ENCODE measurements at regions not wholly inside any gene's neighbourhood (a gene's known extent, or its start where the extent isn't known, plus 50 kb on each side); places are given as distances from the start of the nearest gene placed in this dataset.
"Not testable (repeated sequence)": the region's sequence is repeated elsewhere in the genome, so short reads cannot be mapped to it uniquely, and the experiment has no call there.

DNA sequence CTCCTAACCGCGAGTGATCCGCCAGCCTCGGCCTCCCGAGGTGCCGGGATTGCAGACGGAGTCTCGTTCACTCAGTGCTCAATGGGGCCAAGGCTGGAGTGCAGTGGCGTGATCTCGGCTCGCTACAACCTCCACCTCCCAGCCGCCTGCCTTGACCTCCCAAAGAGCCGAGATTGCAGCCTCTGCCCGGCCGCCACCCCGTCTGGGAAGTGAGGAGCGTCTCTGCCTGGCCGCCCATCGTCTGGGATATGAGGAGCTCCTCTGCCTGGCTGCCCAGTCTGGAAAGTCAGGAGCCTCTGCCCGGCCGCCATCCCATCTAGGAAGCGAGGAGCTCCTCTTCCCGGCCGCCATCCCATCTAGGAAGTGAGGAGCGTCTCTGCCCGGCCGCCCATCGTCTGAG lies 58.8 kb upstream of the ANKRD30BL start:
- not testable (repeated sequence) for H3K4me3 Mint-ChIP-seq; H3K9me3 Mint-ChIP-seq; H3K27me3 Mint-ChIP-seq (ENCODE audit: low read depth); H3K36me3 Mint-ChIP-seq (ENCODE audit: insufficient read depth); DNase-seq; ATAC-seq; H3K4me1 Mint-ChIP-seq (ENCODE audit: low read depth)

- DNase-seq; H3K4me3 Mint-ChIP-seq; H3K4me1 Mint-ChIP-seq (ENCODE audit: low read depth); H3K9me3 Mint-ChIP-seq; ATAC-seq; H3K27me3 Mint-ChIP-seq (ENCODE audit: low read depth); H3K36me3 Mint-ChIP-seq (ENCODE audit: insufficient read depth): not testable (repeated sequence)
These were observed 60.1 kb upstream of the ANKRD30BL start for GRCh38 chr2:132221886-132222285.

- no peak overlapping the region for H3K4me3 Mint-ChIP-seq
- H3K27me3 Mint-ChIP-seq (ENCODE audit: low read depth): peaks cover 15% of the 10 kb centered on the region
- no peak for ATAC-seq
- H3K36me3 Mint-ChIP-seq (ENCODE audit: insufficient read depth): no peaks in the 10 kb centered on the region
- peaks cover 22% of the 10 kb centered on the region for H3K9me3 Mint-ChIP-seq
- no peaks in the 10 kb centered on the region for H3K4me1 Mint-ChIP-seq (ENCODE audit: low read depth)
- no peak for DNase-seq
These were observed 90.6 kb upstream of the ANKRD30BL start for GRCh38 chr2:132252191-132252893.

DNA sequence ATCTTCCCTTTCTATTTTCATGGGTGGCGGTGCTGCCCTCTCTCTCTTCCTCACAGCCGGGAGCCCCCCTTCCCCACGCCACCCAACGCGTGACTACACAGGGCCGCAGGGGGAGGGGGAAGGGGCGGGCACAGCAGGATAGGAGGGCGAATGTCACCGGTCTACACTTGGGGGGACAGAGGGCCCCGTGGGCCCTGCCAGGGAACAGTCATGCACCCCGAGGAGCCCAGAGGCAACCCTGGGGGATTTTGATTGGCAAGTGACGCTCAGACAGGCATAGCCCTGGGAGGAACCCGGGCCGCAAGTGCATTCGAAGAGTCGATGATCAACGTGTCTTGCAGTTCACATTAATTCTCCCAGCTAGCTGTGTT lies 91.1 kb upstream of the ANKRD30BL start:
- H3K36me3 Mint-ChIP-seq (ENCODE audit: insufficient read depth): no peaks in the 10 kb centered on the region
- no peak for DNase-seq
- H3K9me3 Mint-ChIP-seq: peaks cover 22% of the 10 kb centered on the region
- no peak overlapping the region for H3K4me3 Mint-ChIP-seq
- ATAC-seq: no peak
- peaks cover 17% of the 10 kb centered on the region for H3K27me3 Mint-ChIP-seq (ENCODE audit: low read depth)
- H3K4me1 Mint-ChIP-seq (ENCODE audit: low read depth): no peaks in the 10 kb centered on the region

DNA sequence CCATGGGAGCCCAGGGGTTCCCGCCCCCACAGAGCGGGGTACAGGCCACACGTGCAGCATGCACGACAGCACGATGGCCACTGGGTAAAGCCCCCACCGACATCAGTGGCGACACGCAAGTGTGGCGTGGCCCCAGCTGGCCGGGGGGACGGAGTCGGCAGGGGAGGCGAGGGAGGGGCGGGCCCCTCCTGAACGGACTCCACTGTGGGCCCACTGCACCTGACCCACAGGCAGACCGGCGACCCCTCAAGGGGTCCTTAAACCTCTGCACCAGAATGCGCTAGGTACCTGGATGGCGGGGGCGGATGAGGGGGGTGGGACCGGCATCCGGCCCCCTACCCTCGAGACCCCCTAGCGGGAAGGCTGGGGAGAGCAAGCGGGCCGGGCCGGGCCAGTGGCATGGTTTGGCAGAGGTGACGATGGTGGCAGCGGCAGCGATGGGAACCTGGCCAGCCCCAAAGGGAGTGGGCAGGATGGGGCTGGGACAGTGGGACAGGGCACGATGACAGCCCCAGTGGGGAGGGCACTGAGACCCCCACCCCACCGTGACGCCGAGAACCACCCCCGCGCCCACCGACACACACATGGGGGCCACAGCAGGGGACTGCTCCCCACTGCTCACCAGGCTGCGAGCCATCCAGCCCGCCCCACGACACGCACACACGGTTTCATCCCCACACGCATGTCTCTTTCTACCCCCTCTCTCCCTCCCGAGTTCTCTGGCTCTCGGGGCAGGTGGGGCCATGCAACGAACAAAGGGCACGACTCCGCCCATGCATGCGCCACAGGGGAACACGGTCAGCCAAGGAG lies 91.9 kb upstream of the ANKRD30BL start:
- no peak for DNase-seq
- no peaks in the 10 kb centered on the region for H3K4me1 Mint-ChIP-seq (ENCODE audit: low read depth)
- ATAC-seq: no peak
- no peak overlapping the region for H3K4me3 Mint-ChIP-seq
- no peaks in the 10 kb centered on the region for H3K36me3 Mint-ChIP-seq (ENCODE audit: insufficient read depth)
- H3K9me3 Mint-ChIP-seq: peaks cover 17% of the 10 kb centered on the region
- H3K27me3 Mint-ChIP-seq (ENCODE audit: low read depth): peaks cover 17% of the 10 kb centered on the region

DNA sequence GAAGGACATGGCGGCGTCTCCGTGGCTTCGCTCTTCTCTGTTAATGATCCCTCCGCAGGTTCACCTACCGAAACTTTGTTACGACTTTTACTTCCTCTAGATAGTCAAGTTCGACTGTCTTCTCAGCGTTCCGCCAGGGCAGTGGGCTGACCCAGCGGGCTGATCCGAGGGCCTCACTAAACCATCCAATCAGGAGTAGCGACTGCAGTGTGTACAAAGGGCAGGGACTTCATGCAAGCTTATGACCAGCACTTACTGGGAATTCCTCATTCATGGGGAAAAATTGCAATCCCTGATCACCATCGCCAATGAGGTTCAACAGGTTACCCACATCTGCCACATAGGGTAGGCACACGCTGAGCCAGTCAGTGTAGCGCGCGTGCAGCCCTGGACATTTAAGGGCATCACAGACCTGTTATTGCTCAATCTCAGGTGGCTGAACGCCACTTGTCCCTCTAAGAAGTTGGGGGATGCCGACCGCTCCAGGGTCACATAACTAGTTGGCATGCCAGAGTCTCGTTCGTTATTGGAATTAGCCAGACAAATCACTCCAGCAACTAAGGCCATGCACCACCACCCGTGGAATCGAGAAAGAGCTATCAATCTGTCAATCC lies 92.7 kb upstream of the ANKRD30BL start:
- not testable (repeated sequence) for H3K4me3 Mint-ChIP-seq; H3K4me1 Mint-ChIP-seq (ENCODE audit: low read depth); H3K36me3 Mint-ChIP-seq (ENCODE audit: insufficient read depth); DNase-seq; ATAC-seq
- Mint-ChIP-seq H3K27me3 (ENCODE audit: low read depth) (peaks cover 21% of the 10 kb centered on the region), H3K9me3 (peaks cover 15% of the 10 kb centered on the region)

- no peak for ATAC-seq
- peaks cover 4% of the 10 kb centered on the region for H3K9me3 Mint-ChIP-seq
- H3K4me1 Mint-ChIP-seq (ENCODE audit: low read depth): no peaks in the 10 kb centered on the region
- H3K4me3 Mint-ChIP-seq: no peak overlapping the region
- peaks cover 21% of the 10 kb centered on the region for H3K27me3 Mint-ChIP-seq (ENCODE audit: low read depth)
- no peak for DNase-seq
- H3K36me3 Mint-ChIP-seq (ENCODE audit: insufficient read depth): no peaks in the 10 kb centered on the region
These were observed 94.0 kb upstream of the ANKRD30BL start for GRCh38 chr2:132255714-132256113.

DNA sequence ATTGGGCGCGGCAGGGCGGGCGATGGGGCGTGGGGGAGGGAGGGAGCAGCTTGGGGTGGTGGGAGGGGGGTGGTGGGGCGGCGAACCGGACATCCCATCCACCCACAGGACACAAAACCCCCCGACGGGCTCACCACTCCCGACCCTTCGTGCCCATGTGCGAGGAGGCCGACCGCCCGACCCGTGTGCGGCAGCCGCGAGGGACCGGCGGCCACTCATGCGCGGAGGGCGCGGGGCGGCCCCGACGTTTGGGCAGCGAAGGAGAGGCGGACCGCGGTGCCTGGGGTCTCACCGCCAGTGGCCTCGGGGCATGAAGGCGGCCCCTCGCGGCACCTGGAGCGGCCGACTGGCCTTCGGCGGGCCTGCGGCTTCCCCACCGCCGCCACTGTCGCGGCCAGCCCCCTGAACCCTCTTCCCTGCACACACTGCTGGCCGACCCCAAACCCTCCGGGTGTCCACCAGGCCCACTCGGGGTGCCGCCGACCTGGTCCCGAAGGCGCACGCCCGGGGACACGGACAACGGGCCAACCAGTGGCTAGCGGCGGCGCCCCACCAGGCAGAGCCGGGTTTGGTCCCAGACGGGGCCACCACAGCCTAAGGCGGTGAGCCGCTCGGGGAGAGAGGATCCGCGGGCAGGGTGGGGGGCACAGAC lies 94.6 kb upstream of the ANKRD30BL start:
- no peak for DNase-seq
- H3K27me3 Mint-ChIP-seq (ENCODE audit: low read depth): peaks cover 21% of the 10 kb centered on the region
- H3K4me1 Mint-ChIP-seq (ENCODE audit: low read depth): no peaks in the 10 kb centered on the region
- no peak overlapping the region for H3K4me3 Mint-ChIP-seq
- H3K36me3 Mint-ChIP-seq (ENCODE audit: insufficient read depth): no peaks in the 10 kb centered on the region
- no peak for ATAC-seq
- peaks cover 4% of the 10 kb centered on the region for H3K9me3 Mint-ChIP-seq

DNA sequence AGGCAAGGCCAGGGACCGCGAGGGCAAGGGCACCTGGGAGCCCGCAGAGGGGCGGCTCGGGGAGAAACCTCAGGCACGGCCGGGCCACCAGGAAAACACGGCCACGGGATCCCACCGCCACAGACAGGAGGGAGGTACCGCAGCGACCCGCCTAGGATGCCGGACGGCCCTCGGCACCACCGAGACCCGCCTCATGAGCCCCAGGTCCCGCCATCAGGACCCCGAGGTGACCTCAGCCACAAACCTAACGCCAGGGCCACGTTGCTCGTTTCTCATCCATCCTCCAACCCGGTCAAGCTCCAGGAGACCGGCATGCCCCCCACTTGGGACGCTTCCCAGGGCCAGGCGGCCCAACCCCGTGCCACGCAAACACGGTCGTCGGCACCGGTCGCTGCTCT lies 95.2 kb upstream of the ANKRD30BL start:
- not testable (repeated sequence) for DNase-seq; H3K9me3 Mint-ChIP-seq; H3K36me3 Mint-ChIP-seq (ENCODE audit: insufficient read depth); ATAC-seq; H3K4me3 Mint-ChIP-seq; H3K4me1 Mint-ChIP-seq (ENCODE audit: low read depth)
- H3K27me3 Mint-ChIP-seq (ENCODE audit: low read depth): peaks cover 23% of the 10 kb centered on the region

DNA sequence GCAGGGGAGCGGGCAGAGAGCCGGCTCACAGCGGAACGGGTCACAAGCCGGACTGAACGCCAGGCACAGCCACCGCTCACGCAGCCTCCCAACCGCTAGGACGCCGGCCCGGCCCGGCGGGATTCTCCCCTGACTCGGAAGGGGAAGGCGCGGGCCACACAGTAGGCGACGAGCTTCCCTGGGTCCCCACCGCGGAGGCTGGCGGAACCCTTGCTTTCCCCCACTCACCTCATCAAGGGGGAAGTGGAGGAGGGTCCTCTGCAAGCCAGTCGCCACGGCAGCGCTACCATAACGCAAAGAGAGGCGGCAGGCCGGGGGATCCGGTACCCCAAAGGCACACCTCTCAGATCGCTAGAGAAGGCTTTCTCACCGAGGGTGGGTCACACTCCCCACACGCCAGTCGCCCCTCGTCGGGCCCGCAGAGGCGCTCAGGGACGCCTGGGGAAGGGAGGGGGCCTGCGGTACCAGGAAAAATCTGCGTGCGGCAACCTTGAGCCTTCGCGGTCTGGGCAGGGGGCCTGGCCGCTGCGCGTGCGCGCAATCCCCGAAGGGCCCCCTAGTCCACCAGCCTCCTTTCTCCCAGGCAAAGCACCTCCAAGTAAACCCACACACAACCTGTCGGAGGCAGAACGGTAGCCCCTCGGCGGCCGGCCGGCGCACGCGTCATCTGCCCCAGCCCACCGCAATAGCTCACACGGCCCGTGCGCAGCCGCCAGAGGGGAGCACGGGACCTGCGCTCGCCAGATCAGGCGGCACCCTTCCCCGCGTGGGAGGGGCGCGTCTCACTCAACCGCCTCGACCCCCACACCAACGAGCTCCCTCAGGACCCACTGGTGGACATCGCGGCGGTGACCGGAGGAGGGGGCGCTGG lies 95.8 kb upstream of the ANKRD30BL start:
- H3K36me3 Mint-ChIP-seq (ENCODE audit: insufficient read depth); H3K9me3 Mint-ChIP-seq; H3K4me1 Mint-ChIP-seq (ENCODE audit: low read depth); DNase-seq; ATAC-seq; H3K4me3 Mint-ChIP-seq: not testable (repeated sequence)
- H3K27me3 Mint-ChIP-seq (ENCODE audit: low read depth): peaks cover 23% of the 10 kb centered on the region

DNA sequence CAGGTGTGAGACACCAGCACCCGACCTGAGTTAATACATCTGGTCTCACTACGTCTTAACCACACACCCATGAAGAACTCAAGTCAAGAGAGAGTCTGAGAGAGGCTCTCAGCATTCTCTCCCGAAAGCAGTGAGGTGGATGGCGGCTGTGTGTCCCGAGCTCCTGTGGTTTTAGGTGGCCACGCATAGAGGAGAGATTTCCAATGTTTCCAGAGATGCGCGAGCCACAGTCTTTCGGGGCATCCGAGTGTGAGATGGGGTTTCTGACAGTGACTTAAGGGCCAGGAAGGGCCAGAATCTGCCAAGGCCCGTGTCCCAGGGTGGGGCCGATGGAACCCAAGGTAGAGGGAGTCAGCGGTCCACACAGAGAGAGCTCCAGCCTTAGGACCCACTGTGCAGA lies 97.5 kb upstream of the ANKRD30BL start:
- ATAC-seq: not testable (repeated sequence)

DNA sequence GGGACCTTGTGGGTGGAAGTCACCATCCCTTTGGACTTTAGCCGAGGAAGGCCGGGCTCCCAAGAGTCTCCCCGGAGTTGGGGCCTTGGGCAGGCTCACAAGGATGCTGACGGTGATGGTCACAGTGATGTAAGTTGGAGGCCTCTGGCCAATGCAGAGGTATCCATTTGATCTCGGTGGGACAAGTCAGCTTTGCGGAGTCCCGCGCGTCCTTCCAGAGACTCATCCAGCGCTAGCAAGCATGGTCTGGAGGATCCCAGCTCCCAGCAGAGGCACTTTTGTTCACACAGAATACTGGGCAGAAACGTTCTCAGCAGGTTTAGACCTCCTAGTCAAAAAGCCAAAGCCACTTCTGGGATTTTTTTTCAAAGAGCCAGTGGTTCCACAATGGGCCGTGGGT lies 103.8 kb upstream of the ANKRD30BL start:
- H3K4me3 Mint-ChIP-seq; DNase-seq; H3K9me3 Mint-ChIP-seq; H3K4me1 Mint-ChIP-seq (ENCODE audit: low read depth); ATAC-seq; H3K36me3 Mint-ChIP-seq (ENCODE audit: insufficient read depth); H3K27me3 Mint-ChIP-seq (ENCODE audit: low read depth): not testable (repeated sequence)

More for the DNA sequence above, 97.5 kb upstream of the ANKRD30BL start:
- H3K9me3 Mint-ChIP-seq; DNase-seq; H3K36me3 Mint-ChIP-seq (ENCODE audit: insufficient read depth); H3K4me1 Mint-ChIP-seq (ENCODE audit: low read depth); H3K4me3 Mint-ChIP-seq: not testable (repeated sequence)
- H3K27me3 Mint-ChIP-seq (ENCODE audit: low read depth): peaks cover 22% of the 10 kb centered on the region

- no peaks in the 10 kb centered on the region for H3K9me3 Mint-ChIP-seq
- no peaks in the 10 kb centered on the region for H3K36me3 Mint-ChIP-seq (ENCODE audit: insufficient read depth)
- H3K4me3 Mint-ChIP-seq: no peak overlapping the region
- ATAC-seq: no peak
- H3K4me1 Mint-ChIP-seq (ENCODE audit: low read depth): peaks cover 2% of the 10 kb centered on the region
- no peak for DNase-seq
- peaks cover 3% of the 10 kb centered on the region for H3K27me3 Mint-ChIP-seq (ENCODE audit: low read depth)
These were observed 105.3 kb upstream of the ANKRD30BL start for GRCh38 chr2:132267105-132267497.
